ENCODE measurements at regions not wholly inside any gene's neighbourhood (a gene's known extent, or its start where the extent isn't known, plus 50 kb on each side); places are given as distances from the start of the nearest gene placed in this dataset.
"Not testable (repeated sequence)": the region's sequence is repeated elsewhere in the genome, so short reads cannot be mapped to it uniquely, and the experiment has no call there.

DNA sequence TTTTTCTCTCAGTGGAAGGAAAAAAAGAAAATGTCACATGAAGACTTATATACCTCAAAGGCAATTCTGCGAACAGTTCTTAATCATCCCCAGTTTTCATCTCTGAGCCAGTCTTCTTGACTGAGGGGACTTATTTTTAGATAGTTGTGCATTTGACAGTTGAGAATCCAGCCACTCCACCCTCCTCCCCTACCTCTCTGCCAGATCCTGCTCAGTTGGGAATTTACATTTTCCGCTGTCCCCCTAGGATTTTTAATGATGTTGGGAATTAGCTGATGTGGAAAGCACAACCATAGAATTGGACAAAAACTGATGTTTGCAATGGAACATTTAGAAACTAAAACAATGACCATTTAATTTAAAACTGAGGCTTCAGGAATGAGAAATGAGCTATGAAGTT lies 194.3 kb upstream of the PIK3R1 start:
- H3K4me3 ChIP-seq (ENCODE audit: low read length) = no peak overlapping the region
- H3K36me3 ChIP-seq (ENCODE audit: insufficient read depth, low read length) = no peaks in the 10 kb centered on the region
- no peaks in the 10 kb centered on the region for H3K27me3 ChIP-seq (ENCODE audit: low read length)
- H4K20me1 ChIP-seq (ENCODE audit: insufficient read depth, low read depth, low read length) = no peaks in the 10 kb centered on the region
- H3K4me1 ChIP-seq (ENCODE audit: low read length) = no peaks in the 10 kb centered on the region
- no peaks in the 10 kb centered on the region for H3K79me2 ChIP-seq (ENCODE audit: low read length)
- no peaks in the 10 kb centered on the region for H3K9me2 ChIP-seq (replicated peaks; ENCODE audit: insufficient read depth, low read length)
- DNase-seq = no peak
- no peak overlapping the region for H3K9ac ChIP-seq (ENCODE audit: low read length)
- H3K4me2 ChIP-seq (ENCODE audit: low read depth, low read length, poor library complexity, severe bottlenecking) = no peak overlapping the region
- no peak overlapping the region for H3K27ac ChIP-seq (ENCODE audit: low read length)
- no peak overlapping the region for H2AFZ ChIP-seq (ENCODE audit: low read length)
- H3K9me3 ChIP-seq (ENCODE audit: low read length) = no peaks in the 10 kb centered on the region

DNA sequence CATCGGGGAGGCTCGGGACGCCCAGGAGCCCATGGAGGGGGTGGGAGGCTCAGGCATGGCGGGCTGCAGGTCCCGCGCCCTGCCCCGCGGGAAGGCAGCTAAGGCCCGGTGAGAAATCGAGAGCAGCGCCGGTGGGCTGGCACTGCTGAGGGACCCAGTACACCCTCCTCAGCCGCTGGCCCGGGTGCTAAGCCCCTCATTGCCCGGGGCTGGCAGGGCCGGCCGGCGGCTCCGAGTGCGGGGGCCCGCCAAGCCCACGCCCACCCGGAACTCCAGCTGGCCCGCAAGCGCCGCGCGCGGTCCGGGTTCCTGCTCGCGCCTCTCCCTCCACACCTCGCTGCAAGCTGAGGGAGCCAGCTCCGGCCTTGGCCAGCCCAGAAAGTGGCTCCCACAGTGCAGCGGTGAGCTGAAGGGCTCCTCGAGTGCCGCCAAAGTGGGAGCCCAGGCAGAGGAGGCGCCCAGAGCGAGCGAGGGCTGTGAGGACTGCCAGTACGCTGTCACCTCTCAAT lies 195.0 kb upstream of the PIK3R1 start:
- not testable (repeated sequence) for H3K79me2 ChIP-seq (ENCODE audit: low read length); H3K36me3 ChIP-seq (ENCODE audit: insufficient read depth, low read length); H3K27me3 ChIP-seq (ENCODE audit: low read length); H3K9ac ChIP-seq (ENCODE audit: low read length); H2AFZ ChIP-seq (ENCODE audit: low read length); H3K4me2 ChIP-seq (ENCODE audit: low read depth, low read length, poor library complexity, severe bottlenecking); H3K9me2 ChIP-seq (replicated peaks; ENCODE audit: insufficient read depth, low read length); H3K4me1 ChIP-seq (ENCODE audit: low read length); H3K27ac ChIP-seq (ENCODE audit: low read length); H3K4me3 ChIP-seq (ENCODE audit: low read length); H3K9me3 ChIP-seq (ENCODE audit: low read length); DNase-seq; H4K20me1 ChIP-seq (ENCODE audit: insufficient read depth, low read depth, low read length)

DNA sequence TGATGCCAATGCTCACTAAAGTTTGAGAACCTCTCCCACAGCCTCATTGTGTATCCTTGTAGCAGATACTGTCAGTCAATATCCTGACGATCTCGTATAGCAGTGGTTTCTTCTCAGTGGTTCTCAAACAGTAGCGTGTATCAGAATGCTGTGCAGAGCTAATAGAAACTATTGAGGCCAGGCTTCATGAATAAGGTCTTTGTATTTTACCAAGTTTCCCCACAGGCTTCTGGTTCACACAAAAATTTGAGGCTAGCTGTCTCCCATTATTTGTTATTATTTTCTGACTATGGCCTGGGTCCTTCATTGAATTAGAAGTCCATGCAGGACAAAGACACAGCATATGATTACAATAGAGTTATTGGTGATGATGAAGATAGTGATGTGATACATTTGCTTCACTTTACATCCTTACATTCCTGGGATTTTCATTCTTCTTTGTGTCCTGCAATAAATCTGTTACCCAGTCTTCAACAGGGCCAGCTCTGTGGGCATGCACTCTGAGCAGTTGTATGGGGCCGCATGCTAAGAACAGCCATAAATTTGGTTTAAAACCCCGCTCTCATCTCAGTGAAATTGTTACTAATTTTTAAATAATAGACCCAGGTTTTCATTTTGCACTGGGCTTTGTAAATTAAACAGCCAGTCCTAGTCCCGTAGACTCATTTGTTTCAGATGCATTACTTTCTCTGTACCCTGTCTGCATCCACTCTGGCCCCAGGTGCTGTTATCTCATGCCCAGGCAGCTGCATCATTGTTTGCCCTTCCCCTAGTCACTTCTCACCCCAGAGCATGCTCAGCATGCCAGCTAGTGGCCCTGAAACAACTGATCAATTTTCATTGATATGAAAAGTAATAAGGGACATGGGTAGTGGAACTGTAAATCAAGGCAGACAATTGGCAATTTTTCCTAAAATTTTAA lies 199.9 kb upstream of the PIK3R1 start:
- no peaks in the 10 kb centered on the region for H3K4me1 ChIP-seq (ENCODE audit: low read length)
- no peak overlapping the region for H2AFZ ChIP-seq (ENCODE audit: low read length)

DNA sequence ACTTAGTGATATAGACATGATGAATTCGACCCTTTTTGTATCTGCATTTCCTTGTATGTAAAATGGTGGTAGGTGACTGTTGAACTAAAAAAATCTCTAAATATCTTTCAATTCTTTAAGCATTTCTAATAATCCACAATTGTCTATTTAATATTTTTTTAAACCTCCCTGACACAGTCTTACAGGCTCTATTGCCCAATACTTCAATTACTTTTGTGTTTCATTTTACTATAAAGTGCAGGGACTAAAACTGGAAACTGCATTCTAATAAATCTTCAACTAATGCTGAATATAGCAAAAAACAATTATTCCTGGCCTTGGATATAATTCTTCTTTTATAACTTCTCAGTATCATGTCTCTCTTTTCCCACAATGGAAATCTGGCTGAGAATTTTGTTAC lies 202.7 kb upstream of the PIK3R1 start:
- H3K4me1 ChIP-seq (ENCODE audit: low read length) = no peaks in the 10 kb centered on the region
- H2AFZ ChIP-seq (ENCODE audit: low read length) = no peak overlapping the region

More for the DNA sequence above, 199.9 kb upstream of the PIK3R1 start:
- no peak overlapping the region for H3K4me3 ChIP-seq (ENCODE audit: low read length)
- DNase-seq = no peak
- no peaks in the 10 kb centered on the region for H3K9me3 ChIP-seq (ENCODE audit: low read length)
- H4K20me1 ChIP-seq (ENCODE audit: insufficient read depth, low read depth, low read length) = no peaks in the 10 kb centered on the region
- no peaks in the 10 kb centered on the region for H3K36me3 ChIP-seq (ENCODE audit: insufficient read depth, low read length)
- no peaks in the 10 kb centered on the region for H3K79me2 ChIP-seq (ENCODE audit: low read length)
- H3K4me2 ChIP-seq (ENCODE audit: low read depth, low read length, poor library complexity, severe bottlenecking) = no peak overlapping the region
- no peak overlapping the region for H3K27ac ChIP-seq (ENCODE audit: low read length)
- no peak overlapping the region for H3K9ac ChIP-seq (ENCODE audit: low read length)
- H3K27me3 ChIP-seq (ENCODE audit: low read length) = no peaks in the 10 kb centered on the region
- H3K9me2 ChIP-seq (replicated peaks; ENCODE audit: insufficient read depth, low read length) = no peaks in the 10 kb centered on the region

DNA sequence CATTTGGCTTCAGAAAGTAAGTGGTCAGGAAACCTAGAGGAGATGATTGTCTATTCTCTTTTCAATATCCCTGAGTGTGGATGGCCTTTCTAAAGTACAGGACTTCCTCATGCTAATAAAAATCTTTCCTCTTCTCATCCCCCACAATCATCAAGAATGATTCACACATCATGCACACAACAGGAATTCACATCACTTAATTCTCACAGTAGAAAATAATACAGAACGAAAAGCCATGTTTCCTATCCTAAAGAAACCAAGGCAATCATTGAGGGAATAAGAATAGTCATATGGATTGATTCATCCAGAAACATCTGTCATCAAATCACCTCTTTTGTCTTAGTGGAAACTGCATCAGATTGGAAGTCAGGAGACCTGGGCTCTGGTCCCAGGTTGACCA lies 203.1 kb upstream of the PIK3R1 start:
- no peaks in the 10 kb centered on the region for H3K4me1 ChIP-seq (ENCODE audit: low read length)
- H3K36me3 ChIP-seq (ENCODE audit: insufficient read depth, low read length) = no peaks in the 10 kb centered on the region
- no peak overlapping the region for H3K4me2 ChIP-seq (ENCODE audit: low read depth, low read length, poor library complexity, severe bottlenecking)
- no peak overlapping the region for H3K9ac ChIP-seq (ENCODE audit: low read length)
- no peaks in the 10 kb centered on the region for H3K9me3 ChIP-seq (ENCODE audit: low read length)
- no peaks in the 10 kb centered on the region for H3K27me3 ChIP-seq (ENCODE audit: low read length)
- no peak overlapping the region for H2AFZ ChIP-seq (ENCODE audit: low read length)
- H3K27ac ChIP-seq (ENCODE audit: low read length) = no peak overlapping the region
- H3K4me3 ChIP-seq (ENCODE audit: low read length) = no peak overlapping the region
- no peak for DNase-seq
- H3K9me2 ChIP-seq (replicated peaks; ENCODE audit: insufficient read depth, low read length) = no peaks in the 10 kb centered on the region
- H3K79me2 ChIP-seq (ENCODE audit: low read length) = no peaks in the 10 kb centered on the region
- no peaks in the 10 kb centered on the region for H4K20me1 ChIP-seq (ENCODE audit: insufficient read depth, low read depth, low read length)

More for the DNA sequence above, 202.7 kb upstream of the PIK3R1 start:
- Histone ChIP-seq H3K27ac (ENCODE audit: low read length) (no peak overlapping the region), H3K4me2 (ENCODE audit: low read depth, low read length, poor library complexity, severe bottlenecking) (no peak overlapping the region), H3K9ac (ENCODE audit: low read length) (no peak overlapping the region), H3K79me2 (ENCODE audit: low read length) (no peaks in the 10 kb centered on the region), H3K4me3 (ENCODE audit: low read length) (no peak overlapping the region), H4K20me1 (ENCODE audit: insufficient read depth, low read depth, low read length) (no peaks in the 10 kb centered on the region), H3K27me3 (ENCODE audit: low read length) (no peaks in the 10 kb centered on the region), H3K36me3 (ENCODE audit: insufficient read depth, low read length) (no peaks in the 10 kb centered on the region), H3K9me3 (ENCODE audit: low read length) (no peaks in the 10 kb centered on the region), H3K9me2 (replicated peaks; ENCODE audit: insufficient read depth, low read length) (no peaks in the 10 kb centered on the region)
- no peak for DNase-seq

DNA sequence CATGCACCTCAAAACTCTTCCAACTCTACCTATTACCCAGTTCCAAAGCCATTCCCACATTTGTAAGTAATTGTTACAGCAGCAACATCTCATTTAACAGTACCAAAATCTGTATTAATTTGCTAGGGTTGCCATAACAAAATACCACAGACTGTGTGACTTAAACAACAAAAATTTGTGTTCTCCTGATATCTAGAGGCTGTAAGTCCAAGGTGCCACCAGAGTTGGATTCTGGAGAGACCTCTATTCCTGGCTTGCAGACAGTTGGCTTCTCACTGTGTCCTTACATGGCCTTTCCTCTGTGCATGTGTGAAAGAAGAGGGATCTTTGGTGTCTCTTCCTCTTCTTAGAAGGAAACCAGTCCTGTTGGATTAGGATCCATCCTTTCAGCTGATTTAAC lies 203.8 kb upstream of the PIK3R1 start:
- no peak overlapping the region for H2AFZ ChIP-seq (ENCODE audit: low read length)
- H3K36me3 ChIP-seq (ENCODE audit: insufficient read depth, low read length) = no peaks in the 10 kb centered on the region
- H3K4me3 ChIP-seq (ENCODE audit: low read length) = no peak overlapping the region
- no peak overlapping the region for H3K4me2 ChIP-seq (ENCODE audit: low read depth, low read length, poor library complexity, severe bottlenecking)
- no peak for DNase-seq
- H3K9ac ChIP-seq (ENCODE audit: low read length) = no peak overlapping the region
- H3K9me2 ChIP-seq (replicated peaks; ENCODE audit: insufficient read depth, low read length) = no peaks in the 10 kb centered on the region
- no peaks in the 10 kb centered on the region for H4K20me1 ChIP-seq (ENCODE audit: insufficient read depth, low read depth, low read length)
- no peaks in the 10 kb centered on the region for H3K79me2 ChIP-seq (ENCODE audit: low read length)
- H3K27ac ChIP-seq (ENCODE audit: low read length) = no peak overlapping the region
- H3K27me3 ChIP-seq (ENCODE audit: low read length) = no peaks in the 10 kb centered on the region
- H3K4me1 ChIP-seq (ENCODE audit: low read length) = no peaks in the 10 kb centered on the region
- no peaks in the 10 kb centered on the region for H3K9me3 ChIP-seq (ENCODE audit: low read length)

DNA sequence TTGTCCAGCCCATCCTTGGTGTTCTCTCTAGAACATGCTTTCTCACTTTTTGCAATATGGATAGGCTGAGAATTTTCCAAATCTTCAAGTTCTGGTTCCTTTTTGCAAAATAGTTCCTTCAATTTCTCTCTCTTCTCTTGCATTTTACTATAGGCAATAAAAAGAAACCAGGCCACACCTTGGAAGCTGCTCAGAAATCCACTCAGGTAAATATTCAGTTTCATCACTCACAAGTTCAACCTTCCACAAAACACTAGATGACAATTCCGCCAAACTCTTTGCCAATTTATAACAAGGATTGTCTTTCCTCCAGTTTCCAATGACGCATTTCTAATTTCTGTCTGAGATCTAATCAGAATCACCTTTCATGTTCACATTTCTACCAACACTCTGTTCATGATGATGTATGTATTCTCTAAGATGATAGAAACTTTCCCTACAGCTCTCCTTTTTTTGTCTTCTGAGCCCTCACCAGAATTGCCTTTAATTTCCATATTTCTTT lies 204.2 kb upstream of the PIK3R1 start:
- DNase-seq = no peak
- Histone ChIP-seq H3K4me2 (ENCODE audit: low read depth, low read length, poor library complexity, severe bottlenecking) (no peak overlapping the region), H3K4me1 (ENCODE audit: low read length) (no peaks in the 10 kb centered on the region), H3K27ac (ENCODE audit: low read length) (no peak overlapping the region), H3K9ac (ENCODE audit: low read length) (no peak overlapping the region), H3K79me2 (ENCODE audit: low read length) (no peaks in the 10 kb centered on the region), H3K9me3 (ENCODE audit: low read length) (no peaks in the 10 kb centered on the region), H3K36me3 (ENCODE audit: insufficient read depth, low read length) (no peaks in the 10 kb centered on the region), H4K20me1 (ENCODE audit: insufficient read depth, low read depth, low read length) (no peaks in the 10 kb centered on the region), H3K27me3 (ENCODE audit: low read length) (no peaks in the 10 kb centered on the region), H3K9me2 (replicated peaks; ENCODE audit: insufficient read depth, low read length) (no peaks in the 10 kb centered on the region), H2AFZ (ENCODE audit: low read length) (no peak overlapping the region), H3K4me3 (ENCODE audit: low read length) (no peak overlapping the region)

DNA sequence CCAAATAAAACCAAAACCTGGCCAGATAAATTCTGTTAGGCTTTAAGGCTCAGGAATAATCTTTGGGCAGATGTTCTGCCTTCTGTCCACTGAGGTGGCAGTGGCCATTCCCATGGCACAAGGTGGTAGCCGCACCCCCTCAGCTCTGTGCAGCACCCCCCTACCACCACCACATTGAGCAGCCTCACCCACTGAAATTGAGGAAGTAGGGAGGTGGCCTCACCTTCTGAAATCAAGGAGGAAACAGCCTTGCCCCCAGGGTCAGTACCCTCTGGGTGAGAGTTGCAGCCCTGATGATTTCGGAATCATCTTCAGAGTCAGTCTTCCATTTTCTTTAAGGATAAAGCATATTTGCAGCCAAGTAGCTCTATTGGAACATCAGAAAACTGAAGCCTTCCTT lies 204.8 kb upstream of the PIK3R1 start:
- H3K79me2 ChIP-seq (ENCODE audit: low read length) = no peaks in the 10 kb centered on the region
- H3K9me3 ChIP-seq (ENCODE audit: low read length) = no peaks in the 10 kb centered on the region
- H3K27ac ChIP-seq (ENCODE audit: low read length) = no peak overlapping the region
- H3K9me2 ChIP-seq (replicated peaks; ENCODE audit: insufficient read depth, low read length) = no peaks in the 10 kb centered on the region
- H3K27me3 ChIP-seq (ENCODE audit: low read length) = no peaks in the 10 kb centered on the region
- no peak overlapping the region for H3K9ac ChIP-seq (ENCODE audit: low read length)
- DNase-seq = no peak
- no peak overlapping the region for H2AFZ ChIP-seq (ENCODE audit: low read length)
- H3K36me3 ChIP-seq (ENCODE audit: insufficient read depth, low read length) = no peaks in the 10 kb centered on the region
- H3K4me1 ChIP-seq (ENCODE audit: low read length) = no peaks in the 10 kb centered on the region
- H3K4me3 ChIP-seq (ENCODE audit: low read length) = no peak overlapping the region
- no peak overlapping the region for H3K4me2 ChIP-seq (ENCODE audit: low read depth, low read length, poor library complexity, severe bottlenecking)
- H4K20me1 ChIP-seq (ENCODE audit: insufficient read depth, low read depth, low read length) = no peaks in the 10 kb centered on the region
